Liver (tissue), 8 donors: ENCODE measurements at regions not wholly inside any gene's neighbourhood (a gene's known extent, or its start where the extent isn't known, plus 50 kb on each side); places are given as distances from the start of the nearest gene placed in this dataset.

Source experiments
- DNase-seq: peaks from one replicate; pipeline ENCODE4 v3.0.0-alpha.2; 2017; ENCODE audit warnings: low spot score
- H3K27ac ChIP-seq, 2 donors: one replicate each; pipeline ENCODE4 v1.7.0; 2013; ENCODE audit warnings: inconsistent platforms in 2 of 2, low read length in 2 of 2, control low read depth in 1 of 2, low read depth in 1 of 2, mild to moderate bottlenecking in 1 of 2
- H3K27me3 ChIP-seq, 4 donors: one replicate each; pipeline versions ENCODE4 v1.6.1 to v1.7.0; 2013; ENCODE audit warnings: low read length in 3 of 4, inconsistent platforms in 1 of 4, mild to moderate bottlenecking in 1 of 4, moderate library complexity in 1 of 4; ENCODE audit not compliant: control insufficient read depth in 4 of 4, insufficient read depth in 4 of 4
- H3K36me3 ChIP-seq, 4 donors: one replicate each; pipeline versions ENCODE4 v1.6.1 to v1.7.0; 2013; ENCODE audit warnings: low read length in 3 of 4, mild to moderate bottlenecking in 3 of 4, low read depth in 1 of 4, moderate library complexity in 1 of 4; ENCODE audit not compliant: control insufficient read depth in 4 of 4, insufficient read depth in 3 of 4
- H3K4me1 ChIP-seq, 4 donors: one replicate each; pipeline versions ENCODE4 v1.6.1 to v1.7.0; 2013; ENCODE audit warnings: low read length in 3 of 4, mild to moderate bottlenecking in 3 of 4, moderate library complexity in 1 of 4; ENCODE audit not compliant: control insufficient read depth in 4 of 4, insufficient read depth in 4 of 4
- H3K4me3 ChIP-seq, 3 donors: one replicate each; pipeline versions ENCODE4 v1.6.1 to v1.7.0; 2013; ENCODE audit warnings: low read length in 3 of 3, control low read depth in 1 of 3, low read depth in 1 of 3, mild to moderate bottlenecking in 1 of 3
- H3K9ac ChIP-seq, 2 donors: one replicate each; pipeline ENCODE4 v1.7.0; 2013; ENCODE audit warnings: low read length in 2 of 2, mild to moderate bottlenecking in 2 of 2, moderate library complexity in 2 of 2, control low read depth in 1 of 2, low read depth in 1 of 2
- H3K9me3 ChIP-seq, 4 donors: one replicate each; pipeline versions ENCODE4 v1.6.1 to v1.7.0; 2013; ENCODE audit warnings: low read length in 3 of 4; ENCODE audit not compliant: control insufficient read depth in 4 of 4
- EGR1 ChIP-seq, 2 donors: IDR thresholded peaks; 2 replicates each; pipeline ENCODE4 v1.6.1; 2016 to 2018; ENCODE audit warnings: antibody characterized with exemption in 2 of 2, low read depth in 2 of 2
- FOXA1 ChIP-seq: IDR thresholded peaks from 2 replicates; pipeline ENCODE4 v1.6.1; 2016; ENCODE audit warnings: antibody characterized with exemption
- FOXA2 ChIP-seq: IDR thresholded peaks from 2 replicates; pipeline ENCODE4 v1.6.1; 2016; ENCODE audit warnings: antibody characterized with exemption
- GABPA ChIP-seq, 2 donors: IDR thresholded peaks in 1 of 2; conservative IDR thresholded peaks in 1 of 2; 2 replicates each; pipeline ENCODE4 v1.6.1; 2016; ENCODE audit warnings: antibody characterized with exemption in 2 of 2, mild to moderate bottlenecking in 1 of 2, moderate library complexity in 1 of 2
- HNF4A ChIP-seq, 2 donors: conservative IDR thresholded peaks; 2 replicates each; pipeline ENCODE4 v1.6.1; 2016; ENCODE audit warnings: antibody characterized with exemption in 2 of 2, mild to moderate bottlenecking in 2 of 2
- HNF4G ChIP-seq: IDR thresholded peaks from 2 replicates; pipeline ENCODE4 v1.6.1; 2016; ENCODE audit warnings: antibody characterized with exemption
- JUND ChIP-seq, 2 donors: IDR thresholded peaks; 2 replicates each; pipeline ENCODE4 v1.6.1; 2016; ENCODE audit warnings: antibody characterized with exemption in 2 of 2
- MAX ChIP-seq: IDR thresholded peaks from 2 replicates; pipeline ENCODE4 v1.6.1; 2016; ENCODE audit warnings: antibody characterized with exemption
- NR2F2 ChIP-seq: IDR thresholded peaks from 2 replicates; pipeline ENCODE4 v1.6.1; 2016; ENCODE audit warnings: antibody characterized with exemption
- RAD21 ChIP-seq, 2 donors: IDR thresholded peaks; 2 replicates each; pipeline ENCODE4 v1.6.1; 2016; ENCODE audit warnings: antibody characterized with exemption in 2 of 2, mild to moderate bottlenecking in 2 of 2
- RXRA ChIP-seq, 2 donors: IDR thresholded peaks; 2 replicates each; pipeline ENCODE4 v1.6.1; 2017 to 2018; ENCODE audit warnings: antibody characterized with exemption in 2 of 2, mild to moderate bottlenecking in 1 of 2
- SP1 ChIP-seq: IDR thresholded peaks from 2 replicates; pipeline ENCODE4 v1.6.1; 2018; ENCODE audit warnings: antibody characterized with exemption, mild to moderate bottlenecking
- TAF1 ChIP-seq: conservative IDR thresholded peaks from 2 replicates; pipeline ENCODE4 v1.6.1; 2016; ENCODE audit warnings: antibody characterized with exemption, mild to moderate bottlenecking
- YY1 ChIP-seq: IDR thresholded peaks from 2 replicates; pipeline ENCODE4 v1.6.1; 2016; ENCODE audit warnings: antibody characterized with exemption, mild to moderate bottlenecking
- ZBTB33 ChIP-seq: IDR thresholded peaks from 2 replicates; pipeline ENCODE4 v1.6.1; 2016; ENCODE audit warnings: antibody characterized with exemption
- WGBS: extraction: QIAGEN DNeasy Blood & Tissue Kit; methylation state at CpG from one replicate; pipeline ENCODE4 v1.1.7; 2013; 5-methylcytosine and 5-hydroxymethylcytosine counted together
- TF ChIP-seq, protein P1 (sequence below): IDR thresholded peaks from 2 replicates; pipeline ENCODE4 v1.6.1; 2016; ENCODE audit warnings: antibody characterized with exemption, mild to moderate bottlenecking
- TF ChIP-seq, protein P2 (sequence below): fragments of 150-350 bp; IDR thresholded peaks from 2 replicates; pipeline ENCODE4 v1.5.1; 2017; ENCODE audit warnings: improper control_type of control experiment, low read depth, low read length; ENCODE audit not compliant: missing input control
- donor health status: healthy.
- donor health status: healthy.
- donor health status: healthy.
- donor health status: healthy.
- donor health status: healthy.

DNA sequence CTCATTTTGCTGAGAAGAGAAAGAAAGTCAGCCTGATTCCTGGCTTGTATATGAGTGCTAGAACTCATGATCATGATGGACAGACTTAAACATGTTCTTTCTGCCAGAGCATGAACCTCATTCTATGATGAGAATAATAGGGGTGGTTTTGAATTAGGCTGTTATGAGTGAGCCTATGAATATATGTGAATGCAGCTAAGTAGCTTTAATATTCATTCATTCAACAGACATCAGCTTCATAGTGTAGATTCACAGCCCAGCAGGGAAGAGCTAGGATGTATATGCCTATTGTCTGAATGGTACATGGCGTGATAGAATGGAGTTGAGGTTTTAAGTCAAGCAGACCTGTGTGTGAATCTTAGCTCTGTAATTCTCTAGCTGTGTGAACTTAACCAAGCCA, 573.2 kb downstream of the DHX35 start:
- TF ChIP-seq JUND (IDR thresholded peaks at IDR 0.05) (no peak), FOXA2 (no peak), RXRA (IDR thresholded peaks at IDR 0.05) (no peak), SP1 (no peak), MAX (no peak), YY1 (no peak), FOXA1 (no peak)
- H3K27ac ChIP-seq, result no peak overlapping the region
- DNase-seq, result no peak
- peaks cover 0 to 12% (median 0%) of the 10 kb centered on the region in 4 donors for H3K27me3 ChIP-seq
- H3K36me3 ChIP-seq, result no peaks in the 10 kb centered on the region
- peaks cover 0 to 1% (median 0%) of the 10 kb centered on the region in 4 donors for H3K9me3 ChIP-seq
- no peak overlapping the region for H3K9ac ChIP-seq
- H3K4me1 ChIP-seq, result no peaks in the 10 kb centered on the region
- WGBS, result 91% methylated on average over 1 of the region's 1 CpG
- no peak overlapping the region for H3K4me3 ChIP-seq

- Histone ChIP-seq H3K9ac (no peak overlapping the region), H3K27ac (no peak overlapping the region), H3K4me3 (no peak overlapping the region), H3K9me3 (peaks cover 0 to 1% (median 0%) of the 10 kb centered on the region in 4 donors), H3K27me3 (peaks cover 0 to 12% (median 0%) of the 10 kb centered on the region in 4 donors), H3K36me3 (no peaks in the 10 kb centered on the region), H3K4me1 (no peaks in the 10 kb centered on the region)
- WGBS, result 45% methylated on average over 1 of the region's 1 CpG
- DNase-seq, result no peak
- TF ChIP-seq ZBTB33 (no peak), RXRA (IDR thresholded peaks at IDR 0.05) (no peak), FOXA1 (no peak), NR2F2 (no peak), HNF4G (no peak), FOXA2 (no peak), GABPA (IDR thresholded peaks at IDR 0.05 in 1 of 2, conservative IDR thresholded peaks at IDR 0.05 in 1 of 2) (no peak), MAX (no peak), EGR1 (IDR thresholded peaks at IDR 0.05; ENCODE audit: low read depth in 2 of 2) (no peak), HNF4A (conservative IDR thresholded peaks at IDR 0.05) (no peak), RAD21 (IDR thresholded peaks at IDR 0.05) (no peak), JUND (IDR thresholded peaks at IDR 0.05) (no peak), SP1 (no peak), TAF1 (no peak), YY1 (no peak)
- TF ChIP-seq, protein P1, sequence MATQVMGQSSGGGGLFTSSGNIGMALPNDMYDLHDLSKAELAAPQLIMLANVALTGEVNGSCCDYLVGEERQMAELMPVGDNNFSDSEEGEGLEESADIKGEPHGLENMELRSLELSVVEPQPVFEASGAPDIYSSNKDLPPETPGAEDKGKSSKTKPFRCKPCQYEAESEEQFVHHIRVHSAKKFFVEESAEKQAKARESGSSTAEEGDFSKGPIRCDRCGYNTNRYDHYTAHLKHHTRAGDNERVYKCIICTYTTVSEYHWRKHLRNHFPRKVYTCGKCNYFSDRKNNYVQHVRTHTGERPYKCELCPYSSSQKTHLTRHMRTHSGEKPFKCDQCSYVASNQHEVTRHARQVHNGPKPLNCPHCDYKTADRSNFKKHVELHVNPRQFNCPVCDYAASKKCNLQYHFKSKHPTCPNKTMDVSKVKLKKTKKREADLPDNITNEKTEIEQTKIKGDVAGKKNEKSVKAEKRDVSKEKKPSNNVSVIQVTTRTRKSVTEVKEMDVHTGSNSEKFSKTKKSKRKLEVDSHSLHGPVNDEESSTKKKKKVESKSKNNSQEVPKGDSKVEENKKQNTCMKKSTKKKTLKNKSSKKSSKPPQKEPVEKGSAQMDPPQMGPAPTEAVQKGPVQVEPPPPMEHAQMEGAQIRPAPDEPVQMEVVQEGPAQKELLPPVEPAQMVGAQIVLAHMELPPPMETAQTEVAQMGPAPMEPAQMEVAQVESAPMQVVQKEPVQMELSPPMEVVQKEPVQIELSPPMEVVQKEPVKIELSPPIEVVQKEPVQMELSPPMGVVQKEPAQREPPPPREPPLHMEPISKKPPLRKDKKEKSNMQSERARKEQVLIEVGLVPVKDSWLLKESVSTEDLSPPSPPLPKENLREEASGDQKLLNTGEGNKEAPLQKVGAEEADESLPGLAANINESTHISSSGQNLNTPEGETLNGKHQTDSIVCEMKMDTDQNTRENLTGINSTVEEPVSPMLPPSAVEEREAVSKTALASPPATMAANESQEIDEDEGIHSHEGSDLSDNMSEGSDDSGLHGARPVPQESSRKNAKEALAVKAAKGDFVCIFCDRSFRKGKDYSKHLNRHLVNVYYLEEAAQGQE, result no peak
- TF ChIP-seq, protein P2, sequence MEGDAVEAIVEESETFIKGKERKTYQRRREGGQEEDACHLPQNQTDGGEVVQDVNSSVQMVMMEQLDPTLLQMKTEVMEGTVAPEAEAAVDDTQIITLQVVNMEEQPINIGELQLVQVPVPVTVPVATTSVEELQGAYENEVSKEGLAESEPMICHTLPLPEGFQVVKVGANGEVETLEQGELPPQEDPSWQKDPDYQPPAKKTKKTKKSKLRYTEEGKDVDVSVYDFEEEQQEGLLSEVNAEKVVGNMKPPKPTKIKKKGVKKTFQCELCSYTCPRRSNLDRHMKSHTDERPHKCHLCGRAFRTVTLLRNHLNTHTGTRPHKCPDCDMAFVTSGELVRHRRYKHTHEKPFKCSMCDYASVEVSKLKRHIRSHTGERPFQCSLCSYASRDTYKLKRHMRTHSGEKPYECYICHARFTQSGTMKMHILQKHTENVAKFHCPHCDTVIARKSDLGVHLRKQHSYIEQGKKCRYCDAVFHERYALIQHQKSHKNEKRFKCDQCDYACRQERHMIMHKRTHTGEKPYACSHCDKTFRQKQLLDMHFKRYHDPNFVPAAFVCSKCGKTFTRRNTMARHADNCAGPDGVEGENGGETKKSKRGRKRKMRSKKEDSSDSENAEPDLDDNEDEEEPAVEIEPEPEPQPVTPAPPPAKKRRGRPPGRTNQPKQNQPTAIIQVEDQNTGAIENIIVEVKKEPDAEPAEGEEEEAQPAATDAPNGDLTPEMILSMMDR, result no peak
Measured at GRCh38 chr20:39534846-39535245, 572.7 kb downstream of the DHX35 start.
